ENCODE measurements at regions not wholly inside any gene's neighbourhood (a gene's known extent, or its start where the extent isn't known, plus 50 kb on each side); places are given as distances from the start of the nearest gene placed in this dataset.

DNA sequence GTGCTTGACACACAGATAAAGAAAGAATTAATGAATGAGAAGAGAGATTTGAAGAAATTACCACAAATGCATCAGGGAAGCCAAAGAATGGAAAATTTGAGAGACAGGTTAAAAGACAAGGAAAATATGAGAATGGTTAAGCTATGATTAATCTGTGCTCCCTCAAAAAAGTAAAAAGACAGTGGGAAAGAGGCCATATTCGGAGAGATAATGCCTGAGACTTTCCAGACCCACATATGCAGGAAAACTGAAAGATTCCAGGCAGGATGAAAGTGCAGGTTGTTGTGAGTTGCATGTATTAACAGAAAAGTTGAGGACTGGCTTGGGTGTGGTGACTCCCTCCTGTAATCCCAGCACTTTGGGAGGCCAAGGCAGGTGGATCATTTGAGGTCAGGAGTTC is 302.3 kb downstream of the UACA start:
- TF ChIP-seq CTCF (IDR thresholded peaks at IDR 0.05) (no peak), POLR2AphosphoS5 (IDR thresholded peaks at IDR 0.05) (no peak)

Measured in prostate gland (tissue), 2 donors.